Skin epidermis (tissue), 12 donors: ENCODE measurements at regions not wholly inside any gene's neighbourhood (a gene's known extent, or its start where the extent isn't known, plus 50 kb on each side); places are given as distances from the start of the nearest gene placed in this dataset.
A peak's percentile ranks its signal among the peaks of the same experiment; 100 is the strongest.

Source experiments
- H3K27ac ChIP-seq, 21 experiments: fragments of 200-600 bp; sonication (generic) in 11 of 21; one replicate each; pipeline ENCODE4 v1.5.0; 2020; ENCODE audit warnings: mild to moderate bottlenecking in 3 of 21, inconsistent platforms in 2 of 21, moderate library complexity in 2 of 21
- H3K4me3 ChIP-seq, 7 experiments: fragments of 200-600 bp; sonication (generic) in 2 of 7; one replicate each; pipeline ENCODE4 v1.5.0; 2020; ENCODE audit warnings: inconsistent platforms in 2 of 7, mild to moderate bottlenecking in 2 of 7, moderate library complexity in 1 of 7

DNA sequence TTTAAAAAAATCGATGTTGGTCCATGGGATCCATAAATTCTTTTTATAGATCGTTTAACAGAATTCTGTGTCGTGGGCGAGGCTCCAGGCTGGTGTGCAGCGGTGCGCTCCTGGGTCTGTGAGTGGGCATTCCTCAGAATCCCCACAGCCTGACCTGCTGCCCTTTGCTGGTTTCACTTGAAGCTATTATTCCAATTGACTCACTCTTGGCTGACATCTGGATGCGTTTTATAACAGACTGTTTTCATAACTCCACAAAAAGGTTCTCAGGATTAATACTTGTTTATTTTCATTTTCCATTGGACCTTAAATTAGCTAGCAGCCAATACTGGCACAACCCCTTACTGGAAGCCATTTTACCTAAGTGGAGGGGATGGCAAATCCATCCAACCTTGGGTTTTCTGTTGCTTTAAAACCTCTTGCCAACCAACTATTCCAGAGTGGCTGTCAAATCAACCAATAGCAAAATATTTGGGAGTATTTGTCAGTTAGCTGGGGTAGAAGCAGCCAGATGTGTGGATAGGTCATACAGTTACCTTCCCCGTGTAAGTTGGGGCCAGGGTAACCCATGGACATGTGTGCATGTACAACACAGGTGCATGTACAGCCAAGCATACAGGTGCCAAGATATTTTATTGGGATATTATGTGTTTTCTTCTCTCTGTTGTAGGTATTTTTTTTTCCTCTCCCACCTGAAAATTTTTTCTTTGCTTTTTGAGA lies 160.7 kb upstream of the ZNF32 start:
- Histone ChIP-seq H3K4me3 (no peak overlapping the region), H3K27ac (peak overlapping the region in 6 of 21 experiments; percentile 12 to 52 (median 34))

GRCh38 chr10:43808136-43808535 lies 159.5 kb upstream of the ZNF32 start:
- Histone ChIP-seq H3K27ac (peak overlapping the region in 1 of 21 experiments; percentile 45), H3K4me3 (no peak overlapping the region)

DNA sequence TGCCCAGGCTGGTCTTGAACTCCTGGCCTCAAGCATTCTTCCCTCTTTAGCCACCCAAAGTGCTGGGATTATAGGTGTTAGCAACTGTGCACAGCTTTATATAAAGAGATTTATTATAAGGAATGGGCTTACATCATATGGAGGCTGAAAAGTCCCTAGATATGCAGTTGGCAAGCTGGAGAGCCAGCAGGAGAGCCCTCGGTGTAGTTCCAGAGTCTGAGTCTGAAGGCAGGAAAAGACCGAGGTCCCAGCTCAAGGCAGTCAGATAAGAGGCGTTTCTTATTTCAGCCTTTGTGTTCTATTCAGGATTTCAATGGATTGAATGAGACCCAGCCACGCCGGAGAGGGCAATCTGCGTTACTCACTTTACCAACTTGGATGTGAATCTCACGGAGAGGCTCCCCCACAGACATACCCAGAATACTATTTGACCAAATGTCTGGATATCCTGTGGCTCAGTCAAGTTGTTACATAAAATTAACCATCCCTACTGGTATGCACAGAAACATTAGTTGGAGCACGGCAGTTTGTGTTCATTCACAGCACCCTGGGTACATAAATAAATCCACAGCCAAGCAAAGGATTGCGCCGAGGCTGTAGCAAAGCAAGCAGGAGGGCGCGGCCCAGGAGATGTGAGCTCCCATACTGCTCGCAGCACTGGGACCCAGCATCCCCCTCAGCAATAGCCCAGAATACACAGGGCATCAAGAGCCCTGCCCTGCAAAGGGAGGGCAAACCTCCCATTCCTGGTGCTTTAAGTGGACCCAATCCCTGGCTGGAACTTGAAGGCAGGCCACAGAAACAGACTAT lies 158.4 kb upstream of the ZNF32 start:
- Histone ChIP-seq H3K27ac (peak overlapping the region in 2 of 21 experiments; percentile 36 to 45), H3K4me3 (no peak overlapping the region)

- Histone ChIP-seq H3K27ac (no peak overlapping the region), H3K4me3 (no peak overlapping the region)
Observed at GRCh38 chr10:43803791-43804190, 155.1 kb upstream of the ZNF32 start.

- H3K27ac ChIP-seq: no peak overlapping the region
Observed at GRCh38 chr10:43802988-43803696, 154.5 kb upstream of the ZNF32 start.

DNA sequence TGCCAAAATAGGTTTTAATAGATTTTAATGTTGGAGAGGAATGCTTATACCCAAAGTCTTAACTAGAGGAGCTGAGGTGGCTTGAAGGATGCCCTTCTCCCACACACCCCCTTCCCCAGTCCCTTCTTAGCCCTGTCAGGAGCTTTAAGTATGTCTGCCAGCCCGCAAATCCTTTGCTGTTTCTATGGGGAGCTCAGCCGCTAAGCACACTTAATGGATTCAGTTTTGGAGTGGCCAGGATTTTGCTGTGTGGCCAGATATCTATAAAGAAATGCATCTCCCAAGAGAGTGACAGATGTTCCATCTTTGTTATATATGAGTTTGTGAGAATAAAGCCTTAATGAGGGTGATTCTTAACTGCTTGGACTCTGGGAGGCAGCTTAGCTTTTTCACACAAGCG lies 152.9 kb upstream of the ZNF32 start:
- peak overlapping the region in 4 of 21 experiments; percentile 12 to 47 (median 26) for H3K27ac ChIP-seq

More at GRCh38 chr10:43802988-43803696, 154.5 kb upstream of the ZNF32 start:
- H3K4me3 ChIP-seq: no peak overlapping the region

DNA sequence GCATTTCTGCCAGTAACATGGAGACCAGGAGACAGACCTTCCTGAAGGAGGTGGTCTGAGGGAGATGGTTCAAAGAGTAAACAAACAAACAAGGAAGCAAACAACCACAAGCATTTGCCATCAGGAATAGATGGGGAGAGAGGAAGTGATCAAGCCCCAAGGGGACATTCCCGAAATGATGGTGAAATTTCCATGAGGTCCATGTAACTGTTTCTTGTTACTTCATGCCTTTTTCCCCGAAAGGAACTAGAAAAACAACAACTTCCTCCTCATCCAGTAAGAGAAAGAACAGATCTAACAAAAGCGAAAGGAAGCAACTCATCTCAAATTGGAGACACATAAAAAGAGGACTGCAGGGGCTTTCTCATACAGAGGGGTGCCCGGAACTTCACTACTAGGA lies 152.5 kb upstream of the ZNF32 start:
- no peak overlapping the region for H3K4me3 ChIP-seq
- H3K27ac ChIP-seq: peak overlapping the region in 3 of 21 experiments; percentile 12 to 47 (median 36)

More for the DNA sequence above, 152.9 kb upstream of the ZNF32 start:
- H3K4me3 ChIP-seq: no peak overlapping the region

DNA sequence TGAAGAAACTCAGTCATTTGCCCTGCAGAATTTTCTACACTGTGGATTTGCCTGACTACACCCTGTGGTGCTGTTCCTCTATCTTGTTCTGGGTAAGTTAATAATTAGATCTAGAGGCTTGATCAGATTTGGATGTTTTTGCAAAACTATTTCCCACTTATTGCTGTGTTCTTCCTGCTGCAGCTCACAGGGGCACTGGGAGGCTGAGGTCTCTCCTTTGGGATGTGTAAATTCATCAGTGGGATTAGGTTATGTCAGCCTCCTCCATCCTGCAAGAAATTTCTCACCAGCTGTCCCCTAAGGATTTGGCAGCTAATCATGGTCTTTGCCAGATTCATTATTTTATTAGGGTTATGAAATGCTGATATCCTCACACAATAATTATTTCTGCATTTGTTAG lies 148.1 kb upstream of the ZNF32 start:
- H3K4me3 ChIP-seq: no peak overlapping the region

DNA sequence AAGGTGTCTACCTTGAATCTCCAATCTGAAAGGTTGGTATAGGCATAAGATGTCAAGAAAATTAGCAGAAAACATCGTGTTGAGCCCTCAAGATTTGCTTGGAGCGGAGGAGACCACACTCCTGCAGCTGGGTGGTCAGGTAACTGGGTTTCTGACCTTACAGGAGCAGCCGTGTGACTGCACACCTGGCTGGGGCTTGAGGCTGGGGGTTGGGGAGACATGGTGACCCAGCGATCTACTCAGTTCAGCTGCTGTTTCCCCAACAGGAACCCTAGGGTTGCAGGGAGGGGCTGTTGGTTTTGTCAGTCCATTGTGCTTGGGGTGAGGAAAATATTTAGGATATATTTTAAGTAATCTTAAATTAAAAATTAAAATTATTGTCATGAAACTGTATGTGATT lies 147.0 kb upstream of the ZNF32 start:
- Histone ChIP-seq H3K27ac (no peak overlapping the region), H3K4me3 (no peak overlapping the region)

More for the DNA sequence above, 148.1 kb upstream of the ZNF32 start:
- no peak overlapping the region for H3K27ac ChIP-seq

- Histone ChIP-seq H3K27ac (no peak overlapping the region), H3K4me3 (no peak overlapping the region)
Observed at GRCh38 chr10:43795093-43795492, 146.4 kb upstream of the ZNF32 start.

- no peak overlapping the region for H3K4me3 ChIP-seq
- no peak overlapping the region for H3K27ac ChIP-seq
Observed at GRCh38 chr10:43794181-43794815, 145.6 kb upstream of the ZNF32 start.

GRCh38 chr10:43793704-43794103 lies 145.0 kb upstream of the ZNF32 start:
- H3K4me3 ChIP-seq: no peak overlapping the region
- H3K27ac ChIP-seq: no peak overlapping the region

GRCh38 chr10:43790147-43790546 lies 141.5 kb upstream of the ZNF32 start:
- Histone ChIP-seq H3K27ac (no peak overlapping the region), H3K4me3 (no peak overlapping the region)

GRCh38 chr10:43785252-43785651 lies 136.6 kb upstream of the ZNF32 start:
- no peak overlapping the region for H3K4me3 ChIP-seq
- H3K27ac ChIP-seq: no peak overlapping the region

DNA sequence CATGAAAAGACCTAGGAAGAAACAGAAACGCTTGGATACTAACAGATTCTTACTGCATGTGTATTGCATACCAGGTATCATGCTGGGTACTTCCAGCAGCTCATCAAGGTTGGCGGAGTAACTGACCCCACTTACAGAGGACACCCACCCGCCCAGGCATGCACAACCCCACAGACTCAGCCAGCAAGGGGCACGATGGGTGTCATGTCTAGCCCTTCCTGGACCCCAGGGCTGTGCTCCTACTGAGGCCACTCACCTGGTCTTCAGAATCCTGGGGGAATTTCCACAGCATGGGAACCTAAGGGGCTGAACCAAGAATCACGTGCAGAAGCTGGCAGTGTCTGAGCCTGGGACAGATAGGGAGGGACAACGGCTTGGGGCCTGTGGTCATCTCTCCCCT lies 134.1 kb upstream of the ZNF32 start:
- no peak overlapping the region for H3K4me3 ChIP-seq
- H3K27ac ChIP-seq: no peak overlapping the region

- H3K4me3 ChIP-seq: no peak overlapping the region
- H3K27ac ChIP-seq: peak overlapping the region in 2 of 21 experiments; percentile 11 to 25
Observed at GRCh38 chr10:43781480-43782361, 133.0 kb upstream of the ZNF32 start.

GRCh38 chr10:43778571-43778970 lies 129.9 kb upstream of the ZNF32 start:
- Histone ChIP-seq H3K27ac (no peak overlapping the region), H3K4me3 (no peak overlapping the region)

GRCh38 chr10:43775384-43775783 lies 126.7 kb upstream of the ZNF32 start:
- no peak overlapping the region for H3K4me3 ChIP-seq
- no peak overlapping the region for H3K27ac ChIP-seq

DNA sequence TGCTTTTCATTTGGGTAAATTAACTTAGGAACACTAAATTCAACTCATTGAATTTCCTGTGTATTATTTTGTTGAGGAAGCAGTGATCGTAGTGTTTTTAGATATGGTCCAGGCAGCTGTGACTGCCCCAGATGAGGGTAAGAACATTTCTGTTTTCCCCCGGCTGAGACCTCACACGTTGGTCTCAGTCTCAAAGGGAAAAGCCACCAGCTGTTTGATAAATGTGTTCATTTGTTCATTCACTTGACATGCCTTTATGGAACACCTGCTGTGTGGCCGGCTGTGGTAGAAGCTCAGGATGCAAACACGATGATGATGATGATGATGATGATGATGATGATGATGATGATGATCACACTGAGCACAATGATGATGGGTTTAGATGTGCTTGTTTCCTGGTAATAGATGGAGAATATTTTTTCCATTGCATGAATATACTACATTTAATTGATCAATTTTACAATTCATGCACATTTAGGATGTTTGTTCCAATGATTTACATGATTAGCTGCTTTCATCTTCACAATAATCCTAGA lies 125.6 kb upstream of the ZNF32 start:
- H3K27ac ChIP-seq: no peak overlapping the region

More for the DNA sequence above, 125.6 kb upstream of the ZNF32 start:
- H3K4me3 ChIP-seq: no peak overlapping the region
